H9 (cell line): ENCODE measurements at regions not wholly inside any gene's neighbourhood (a gene's known extent, or its start where the extent isn't known, plus 50 kb on each side); places are given as distances from the start of the nearest gene placed in this dataset.

Experiments used
- DNase-seq: peaks from one replicate; pipeline ENCODE4 v3.0.0-alpha.2; 2017
- H2AFZ ChIP-seq: one replicate; pipeline ENCODE4 v1.6.1; 2013; ENCODE audit warnings: mild to moderate bottlenecking, low read length, control low read depth, moderate library complexity
- H2AK5ac ChIP-seq: 2 replicates; pipeline ENCODE4 v1.6.1; 2013; ENCODE audit warnings: low read length, control low read depth, mixed read lengths; ENCODE audit not compliant: insufficient read length
- H2BK120ac ChIP-seq: one replicate; pipeline ENCODE4 v1.6.1; 2013; ENCODE audit warnings: low read depth, mild to moderate bottlenecking, low read length, control low read depth, inconsistent platforms; ENCODE audit not compliant: poor library complexity, severe bottlenecking
- H2BK12ac ChIP-seq: 2 replicates; pipeline ENCODE4 v1.6.1; 2013; ENCODE audit warnings: low read length, control low read depth, mixed read lengths, low read depth; ENCODE audit not compliant: insufficient read length
- H2BK15ac ChIP-seq: 2 replicates; pipeline ENCODE4 v1.6.1; 2013; ENCODE audit warnings: low read depth, low read length, control low read depth
- H2BK20ac ChIP-seq: one replicate; pipeline ENCODE4 v1.6.1; 2013; ENCODE audit warnings: low read depth, mild to moderate bottlenecking, low read length, control low read depth, inconsistent platforms; ENCODE audit not compliant: poor library complexity, severe bottlenecking
- H2BK5ac ChIP-seq: 2 replicates; pipeline ENCODE4 v1.6.1; 2013; ENCODE audit warnings: low read length, control low read depth, mixed read lengths; ENCODE audit not compliant: insufficient read length
- H3K14ac ChIP-seq: 2 replicates; pipeline ENCODE4 v1.6.1; 2013; ENCODE audit warnings: low read length, control low read depth; ENCODE audit not compliant: insufficient read depth
- H3K18ac ChIP-seq: 2 replicates; pipeline ENCODE4 v1.6.1; 2013; ENCODE audit warnings: low read depth, mild to moderate bottlenecking, mixed read lengths, low read length, control low read depth; ENCODE audit not compliant: insufficient read length
- H3K23ac ChIP-seq: 2 replicates; pipeline ENCODE4 v1.6.1; 2013; ENCODE audit warnings: low read length, control low read depth, mixed read lengths, low read depth; ENCODE audit not compliant: insufficient read length
- H3K23me2 ChIP-seq: 2 replicates; pipeline ENCODE4 v1.6.1; 2013; ENCODE audit warnings: low read depth, mild to moderate bottlenecking, mixed read lengths, low read length, control low read depth; ENCODE audit not compliant: insufficient read length, poor library complexity, severe bottlenecking
- H3K27ac ChIP-seq: 2 replicates; pipeline ENCODE4 v1.5.1; 2013; ENCODE audit warnings: low read length, control low read depth, mixed read lengths, low read depth; ENCODE audit not compliant: insufficient read length
- H3K27me3 ChIP-seq: 2 replicates; pipeline ENCODE4 v1.6.1; 2013; ENCODE audit warnings: low read length, control low read depth, inconsistent platforms; ENCODE audit not compliant: insufficient read depth
- H3K4ac ChIP-seq: 2 replicates; pipeline ENCODE4 v1.6.1; 2013; ENCODE audit warnings: low read depth, mild to moderate bottlenecking, control low read depth, inconsistent platforms, low read length, moderate library complexity
- H3K4me1 ChIP-seq: 2 replicates; pipeline ENCODE4 v1.6.1; 2013; ENCODE audit warnings: low read length, control low read depth, inconsistent platforms; ENCODE audit not compliant: insufficient read depth
- H3K4me2 ChIP-seq: 2 replicates; pipeline ENCODE4 v1.6.1; 2013; ENCODE audit warnings: low read length, control low read depth, mixed read lengths; ENCODE audit not compliant: insufficient read length, insufficient read depth
- H3K56ac ChIP-seq: 2 replicates; pipeline ENCODE4 v1.6.1; 2013; ENCODE audit warnings: low read depth, mild to moderate bottlenecking, mixed read lengths, low read length, control low read depth; ENCODE audit not compliant: insufficient read length
- H3K79me1 ChIP-seq: 2 replicates; pipeline ENCODE4 v1.6.1; 2013; ENCODE audit warnings: low read depth, mild to moderate bottlenecking, moderate library complexity, low read length, control low read depth, inconsistent platforms; ENCODE audit not compliant: insufficient read depth, poor library complexity, severe bottlenecking
- H3K79me2 ChIP-seq: 2 replicates; pipeline ENCODE4 v1.6.1; 2013; ENCODE audit warnings: low read length, control low read depth, inconsistent platforms; ENCODE audit not compliant: insufficient read depth
- H3K9ac ChIP-seq: 2 replicates; pipeline ENCODE4 v1.6.1; 2013; ENCODE audit warnings: low read length, control low read depth, mixed read lengths; ENCODE audit not compliant: insufficient read length; ENCODE audit errors: extremely low read depth
- H3K9me3 ChIP-seq: one replicate; pipeline ENCODE4 v1.6.1; 2013; ENCODE audit warnings: low read depth, low read length, inconsistent platforms; ENCODE audit not compliant: control insufficient read depth
- H3T11ph ChIP-seq: one replicate; pipeline ENCODE4 v1.6.1; 2013; ENCODE audit warnings: mild to moderate bottlenecking, low read length, control low read depth, inconsistent platforms
- H4K20me1 ChIP-seq: one replicate; pipeline ENCODE4 v1.6.1; 2013; ENCODE audit not compliant: control insufficient read depth, insufficient read length, insufficient read depth
- H4K5ac ChIP-seq: 2 replicates; pipeline ENCODE4 v1.6.1; 2013; ENCODE audit warnings: low read depth, mild to moderate bottlenecking, mixed read lengths, low read length, control low read depth; ENCODE audit not compliant: insufficient read length
- H4K8ac ChIP-seq: replicated peaks from 2 replicates; pipeline ENCODE4 v1.6.1; 2013; ENCODE audit warnings: low read length, control low read depth, mixed read lengths, low read depth; ENCODE audit not compliant: insufficient read length
- H4K91ac ChIP-seq: 2 replicates; pipeline ENCODE4 v1.6.1; 2013; ENCODE audit warnings: low read depth, mild to moderate bottlenecking, moderate library complexity, mixed read lengths, low read length, control low read depth; ENCODE audit not compliant: insufficient read length
- H3K27ac Mint-ChIP-seq, 3 experiments: 2 replicates in 2 of 3; 3 replicates in 1 of 3; pipeline ENCODE4 v1.8.0; 2020 to 2021; ENCODE audit warnings: mixed read lengths in 3 of 3, mild to moderate bottlenecking in 1 of 3, moderate library complexity in 1 of 3
- H3K27me3 Mint-ChIP-seq: 2 replicates; pipeline ENCODE4 v1.8.0; 2021; ENCODE audit warnings: low read depth, mild to moderate bottlenecking, moderate library complexity, mixed read lengths
- H3K36me3 Mint-ChIP-seq, 3 experiments: 2 replicates in 2 of 3; 3 replicates in 1 of 3; pipeline ENCODE4 v1.8.0; 2020 to 2021; ENCODE audit warnings: low read depth in 3 of 3, mixed read lengths in 3 of 3; ENCODE audit not compliant: insufficient read depth in 1 of 3
- H3K4me1 Mint-ChIP-seq, 2 experiments: 2 replicates each; pipeline ENCODE4 v1.8.0; 2020; ENCODE audit warnings: mixed read lengths in 2 of 2
- H3K4me3 Mint-ChIP-seq, 2 experiments: 2 replicates in 1 of 2; 3 replicates in 1 of 2; pipeline ENCODE4 v1.8.0; 2020 to 2021; ENCODE audit warnings: mild to moderate bottlenecking in 2 of 2, mixed read lengths in 2 of 2, moderate library complexity in 1 of 2
- H3K9me3 Mint-ChIP-seq, 2 experiments: 2 replicates in 1 of 2; 3 replicates in 1 of 2; pipeline ENCODE4 v1.8.0; 2020; ENCODE audit warnings: mild to moderate bottlenecking in 2 of 2, mixed read lengths in 2 of 2, moderate library complexity in 1 of 2
- WGBS: extraction: QIAGEN DNeasy Blood & Tissue Kit; methylation state at CpG from one replicate; pipeline ENCODE4 v1.1.7; 2013; ENCODE audit warnings: missing lambda C conversion rate, low lambda C conversion rate, mixed read lengths; ENCODE audit not compliant: insufficient read length; ENCODE audit errors: extremely low coverage; 5-methylcytosine and 5-hydroxymethylcytosine counted together
- TF ChIP-seq, protein P1 (sequence below): fragments of 200-600 bp; sonication (generic); conservative IDR thresholded peaks from 3 replicates; pipeline ENCODE4 v1.8.0; 2021; ENCODE audit warnings: antibody characterized with exemption, mild to moderate bottlenecking

- Histone ChIP-seq H3K56ac (no peak overlapping the region), H4K91ac (no peak overlapping the region), H3K23me2 (no peaks in the 10 kb centered on the region), H3K79me1 (no peaks in the 10 kb centered on the region), H4K8ac (no peak overlapping the region), H3K9me3 (no peaks in the 10 kb centered on the region), H2BK20ac (no peak overlapping the region), H3K79me2 (no peaks in the 10 kb centered on the region), H2BK5ac (no peak overlapping the region), H2BK15ac (no peak overlapping the region), H3K9ac (no peak overlapping the region), H3K4ac (no peak overlapping the region), H2BK120ac (no peak overlapping the region), H3K4me1 (no peaks in the 10 kb centered on the region), H2BK12ac (no peak overlapping the region), H3K14ac (no peak overlapping the region), H3K4me2 (no peak overlapping the region), H3K23ac (no peak overlapping the region), H2AFZ (no peak overlapping the region), H3K27ac (no peak overlapping the region), H3T11ph (no peak overlapping the region), H4K20me1 (no peaks in the 10 kb centered on the region), H2AK5ac (no peak overlapping the region), H4K5ac (no peak overlapping the region), H3K18ac (no peak overlapping the region), H3K27me3 (no peaks in the 10 kb centered on the region)
- peaks cover 12 to 21% of the 10 kb centered on the region in 2 experiments; a peak in 4 of 5 replicates for H3K9me3 Mint-ChIP-seq
- no peak overlapping the region; a peak in 1 of 5 replicates for H3K4me3 Mint-ChIP-seq
- H3K27me3 Mint-ChIP-seq, result no peaks in the 10 kb centered on the region; the same call in 1 of the 2 replicates
- TF ChIP-seq, protein P1, sequence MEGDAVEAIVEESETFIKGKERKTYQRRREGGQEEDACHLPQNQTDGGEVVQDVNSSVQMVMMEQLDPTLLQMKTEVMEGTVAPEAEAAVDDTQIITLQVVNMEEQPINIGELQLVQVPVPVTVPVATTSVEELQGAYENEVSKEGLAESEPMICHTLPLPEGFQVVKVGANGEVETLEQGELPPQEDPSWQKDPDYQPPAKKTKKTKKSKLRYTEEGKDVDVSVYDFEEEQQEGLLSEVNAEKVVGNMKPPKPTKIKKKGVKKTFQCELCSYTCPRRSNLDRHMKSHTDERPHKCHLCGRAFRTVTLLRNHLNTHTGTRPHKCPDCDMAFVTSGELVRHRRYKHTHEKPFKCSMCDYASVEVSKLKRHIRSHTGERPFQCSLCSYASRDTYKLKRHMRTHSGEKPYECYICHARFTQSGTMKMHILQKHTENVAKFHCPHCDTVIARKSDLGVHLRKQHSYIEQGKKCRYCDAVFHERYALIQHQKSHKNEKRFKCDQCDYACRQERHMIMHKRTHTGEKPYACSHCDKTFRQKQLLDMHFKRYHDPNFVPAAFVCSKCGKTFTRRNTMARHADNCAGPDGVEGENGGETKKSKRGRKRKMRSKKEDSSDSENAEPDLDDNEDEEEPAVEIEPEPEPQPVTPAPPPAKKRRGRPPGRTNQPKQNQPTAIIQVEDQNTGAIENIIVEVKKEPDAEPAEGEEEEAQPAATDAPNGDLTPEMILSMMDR, result no peak
- H3K36me3 Mint-ChIP-seq, result peaks cover 2 to 11% (median 2%) of the 10 kb centered on the region in 3 experiments; a peak in 2 of 7 replicates
- no CpG with 5 or more reads among the region's 2 CpGs for WGBS
- no peak overlapping the region for H3K27ac Mint-ChIP-seq
- no peak for DNase-seq
- peaks cover 4 to 8% of the 10 kb centered on the region in 2 experiments; a peak in 3 of 4 replicates for H3K4me1 Mint-ChIP-seq
Measured at GRCh38 chr15:54960266-54960665, 236.5 kb downstream of the RSL24D1 start.
